ENCODE measurements at regions not wholly inside any gene's neighbourhood (a gene's known extent, or its start where the extent isn't known, plus 50 kb on each side); places are given as distances from the start of the nearest gene placed in this dataset.

DNA sequence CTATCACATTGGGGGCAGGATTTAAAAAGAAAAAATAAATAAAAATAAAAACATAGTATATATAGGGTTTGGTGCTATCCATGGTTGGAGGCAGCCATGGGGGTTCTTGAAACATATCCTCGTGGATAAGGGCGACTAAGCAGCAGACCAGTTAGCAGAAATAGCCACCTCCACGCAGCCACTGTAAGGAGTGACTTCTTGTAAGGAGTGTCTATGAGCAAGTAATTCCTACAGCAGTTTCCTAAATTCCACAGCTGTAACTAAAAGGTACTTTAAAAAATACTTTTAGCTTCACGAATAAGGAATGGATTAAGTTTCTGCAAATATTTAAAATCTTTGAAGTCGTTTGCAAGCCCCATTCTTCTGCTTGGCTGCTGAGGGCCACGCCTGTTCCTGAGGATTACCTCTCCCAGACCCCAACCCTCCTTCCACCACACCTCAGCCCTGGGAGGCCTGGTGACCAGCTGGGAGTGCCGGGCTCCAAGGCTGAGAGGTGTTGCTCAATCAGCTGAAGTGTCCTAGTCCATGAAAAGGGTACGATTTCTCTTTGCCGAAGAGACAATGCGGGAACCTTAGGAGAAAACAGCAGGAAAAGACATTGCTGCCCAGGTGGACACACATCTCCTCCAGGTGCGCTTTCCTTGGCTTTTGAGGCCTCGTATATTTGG is 115.3 kb downstream of the ADSS2 start (continued):
- TF ChIP-seq TSHZ2 (CRISPR knock-in tag; IDR thresholded peaks at IDR 0.05), result no peak

GRCh38 chr1:244337839-244338238 is 113.9 kb downstream of the ADSS2 start:
- no peak for TF ChIP-seq ARNTL (CRISPR knock-in tag; IDR thresholded peaks at IDR 0.05; ENCODE audit: borderline replicate concordance, low read depth)
- no peak for TF ChIP-seq SNAI2 (CRISPR knock-in tag; IDR thresholded peaks at IDR 0.05)
- TF ChIP-seq TSHZ2 (CRISPR knock-in tag; IDR thresholded peaks at IDR 0.05), result no peak
- TF ChIP-seq ISL1 (CRISPR knock-in tag; IDR thresholded peaks at IDR 0.05), result no peak
- TF ChIP-seq, protein P1, sequence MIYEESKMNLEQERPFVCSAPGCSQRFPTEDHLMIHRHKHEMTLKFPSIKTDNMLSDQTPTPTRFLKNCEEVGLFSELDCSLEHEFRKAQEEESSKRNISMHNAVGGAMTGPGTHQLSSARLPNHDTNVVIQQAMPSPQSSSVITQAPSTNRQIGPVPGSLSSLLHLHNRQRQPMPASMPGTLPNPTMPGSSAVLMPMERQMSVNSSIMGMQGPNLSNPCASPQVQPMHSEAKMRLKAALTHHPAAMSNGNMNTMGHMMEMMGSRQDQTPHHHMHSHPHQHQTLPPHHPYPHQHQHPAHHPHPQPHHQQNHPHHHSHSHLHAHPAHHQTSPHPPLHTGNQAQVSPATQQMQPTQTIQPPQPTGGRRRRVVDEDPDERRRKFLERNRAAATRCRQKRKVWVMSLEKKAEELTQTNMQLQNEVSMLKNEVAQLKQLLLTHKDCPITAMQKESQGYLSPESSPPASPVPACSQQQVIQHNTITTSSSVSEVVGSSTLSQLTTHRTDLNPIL (CRISPR knock-in tag; IDR thresholded peaks at IDR 0.05; ENCODE audit: low read depth), result no peak
- no peak for TF ChIP-seq ZNF8 (CRISPR knock-in tag; IDR thresholded peaks at IDR 0.05)
- no peak for TF ChIP-seq TCF4 (CRISPR knock-in tag; IDR thresholded peaks at IDR 0.05; ENCODE audit: borderline replicate concordance)
- TF ChIP-seq ZFP3 (CRISPR knock-in tag; IDR thresholded peaks at IDR 0.05), result no peak
- no peak for TF ChIP-seq ESRRG (CRISPR knock-in tag; IDR thresholded peaks at IDR 0.05)
- no peak for TF ChIP-seq RARB (CRISPR knock-in tag; IDR thresholded peaks at IDR 0.05)
- no peak for TF ChIP-seq ZNF565 (CRISPR knock-in tag; conservative IDR thresholded peaks at IDR 0.05; ENCODE audit: low read depth)
- no peak for TF ChIP-seq BACH2 (CRISPR knock-in tag; IDR thresholded peaks at IDR 0.05; ENCODE audit: borderline replicate concordance)
- no peak for TF ChIP-seq TOX (CRISPR knock-in tag; IDR thresholded peaks at IDR 0.05; ENCODE audit: borderline replicate concordance)
- no peak for ATAC-seq

DNA sequence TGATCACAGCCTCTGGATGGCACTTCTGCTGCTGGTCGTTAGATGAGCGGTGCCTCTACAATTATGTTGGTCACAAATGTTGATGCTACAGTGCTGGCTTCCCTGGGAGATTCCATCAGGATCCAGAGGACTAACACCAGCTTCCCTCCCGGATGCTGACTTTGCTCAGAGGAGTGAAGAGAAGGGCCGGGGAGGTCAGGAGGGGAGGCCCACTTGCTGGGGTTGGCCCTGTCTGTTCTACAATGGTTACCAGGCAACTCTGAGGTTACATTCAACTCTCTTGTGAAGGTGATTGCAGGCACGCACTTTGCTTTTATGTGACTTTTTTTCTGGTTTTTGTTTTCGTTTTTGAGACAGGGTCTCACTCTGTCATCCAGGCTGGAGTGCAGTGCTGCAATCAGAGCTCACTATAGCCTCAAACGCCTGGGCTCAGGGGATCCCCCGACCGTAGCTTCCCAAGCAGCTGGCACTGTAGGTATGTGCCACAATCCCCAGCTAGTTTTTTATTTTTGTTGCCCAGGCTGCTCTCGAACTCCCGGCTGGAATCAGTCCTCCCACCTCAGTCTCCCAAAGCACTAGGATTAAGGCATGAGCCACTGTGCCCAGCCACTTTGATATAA is 112.5 kb downstream of the ADSS2 start:
- no peak for ATAC-seq
- TF ChIP-seq ARNTL (CRISPR knock-in tag; IDR thresholded peaks at IDR 0.05; ENCODE audit: borderline replicate concordance, low read depth) (no peak), TOX (CRISPR knock-in tag; IDR thresholded peaks at IDR 0.05; ENCODE audit: borderline replicate concordance) (no peak), PPARA (CRISPR knock-in tag; IDR thresholded peaks at IDR 0.05; ENCODE audit: borderline replicate concordance) (no peak), SNAI2 (CRISPR knock-in tag; IDR thresholded peaks at IDR 0.05) (no peak), ZNF8 (CRISPR knock-in tag; IDR thresholded peaks at IDR 0.05) (no peak), GLIS3 (CRISPR knock-in tag; IDR thresholded peaks at IDR 0.05) (no peak), PATZ1 (CRISPR knock-in tag; IDR thresholded peaks at IDR 0.05; ENCODE audit: borderline replicate concordance) (no peak)

DNA sequence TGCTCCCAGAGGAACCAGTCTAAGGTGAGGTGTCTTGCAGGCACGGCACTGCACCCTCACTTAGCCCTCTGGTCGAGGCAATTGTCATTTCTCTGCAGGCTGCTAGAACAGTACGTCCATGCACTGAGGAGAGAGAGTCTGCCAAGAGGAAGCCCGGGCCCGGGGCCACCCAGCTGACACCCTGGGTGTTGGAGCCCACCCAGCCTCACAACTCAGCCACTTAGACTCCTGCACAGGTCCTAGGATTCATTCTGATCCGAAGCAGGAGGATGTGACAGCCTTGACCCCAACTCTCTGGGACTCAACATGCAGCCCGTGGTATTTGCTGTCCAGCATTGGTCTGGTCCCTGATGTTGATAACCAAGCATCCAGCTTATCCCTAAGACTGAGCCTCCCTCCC is 111.9 kb downstream of the ADSS2 start:
- TF ChIP-seq, protein P1 (CRISPR knock-in tag; IDR thresholded peaks at IDR 0.05; ENCODE audit: low read depth), result no peak
- TF ChIP-seq ARNTL (CRISPR knock-in tag; IDR thresholded peaks at IDR 0.05; ENCODE audit: borderline replicate concordance, low read depth) (no peak), BACH2 (CRISPR knock-in tag; IDR thresholded peaks at IDR 0.05; ENCODE audit: borderline replicate concordance) (no peak), PPARA (CRISPR knock-in tag; IDR thresholded peaks at IDR 0.05; ENCODE audit: borderline replicate concordance) (no peak), ESRRG (CRISPR knock-in tag; IDR thresholded peaks at IDR 0.05) (no peak), ZC3H10 (CRISPR knock-in tag; IDR thresholded peaks at IDR 0.05) (no peak), ZNF8 (CRISPR knock-in tag; IDR thresholded peaks at IDR 0.05) (no peak), RARB (CRISPR knock-in tag; IDR thresholded peaks at IDR 0.05) (no peak), CSDC2 (CRISPR knock-in tag; IDR thresholded peaks at IDR 0.05) (no peak), TOX (CRISPR knock-in tag; IDR thresholded peaks at IDR 0.05; ENCODE audit: borderline replicate concordance) (no peak), ZNF565 (CRISPR knock-in tag; conservative IDR thresholded peaks at IDR 0.05; ENCODE audit: low read depth) (no peak), ZNF70 (CRISPR knock-in tag; IDR thresholded peaks at IDR 0.05) (no peak)
- no peak for ATAC-seq

Measured in SK-N-SH treated with all-trans-retinoic acid at 6 μM for 48 hours (cell line).